A673 (cell line): ENCODE measurements at regions not wholly inside any gene's neighbourhood (a gene's known extent, or its start where the extent isn't known, plus 50 kb on each side); places are given as distances from the start of the nearest gene placed in this dataset.

Experiments
- BruUV-seq: library from RNA; stranded (reverse); fragments of 400-500 nt; replicated peaks from 2 replicates; lab custom pipeline; 2021; lab: Mats Ljungman, UMichigan
- CTCF ChIA-PET: fragments of 300-600 bp; sonication (Branson Sonifier 250); formaldehyde crosslinking; loops from one replicate; lab custom pipeline; 2022; ENCODE audit warnings: antibody characterized with exemption; lab: Charles Lee
- POLR2A ChIA-PET: fragments of 300-600 bp; sonication (Branson Sonifier 250); formaldehyde crosslinking; loops from one replicate; lab custom pipeline; 2022; ENCODE audit warnings: antibody characterized with exemption; ENCODE audit not compliant: low non-redundant PET; lab: Charles Lee
- DNase-seq: peaks from one replicate; pipeline ENCODE4 v3.0.0-alpha.2; 2015; ENCODE audit warnings: low spot score
- H3K27ac ChIP-seq: fragments of 200-600 bp; sonication (generic); 2 replicates; pipeline ENCODE4 v1.5.1; 2016; ENCODE audit warnings: mixed run types, low read depth, mild to moderate bottlenecking, mixed read lengths, antibody characterized with exemption, low read length; ENCODE audit not compliant: poor library complexity, severe bottlenecking
- H3K27me3 ChIP-seq: fragments of 200-600 bp; sonication (generic); replicated peaks from 2 replicates; pipeline ENCODE4 v1.6.1; 2017; ENCODE audit warnings: mixed run types, low read depth, mild to moderate bottlenecking, mixed read lengths, antibody characterized with exemption, low read length; ENCODE audit not compliant: insufficient read depth, poor library complexity
- H3K36me3 ChIP-seq: fragments of 200-600 bp; sonication (generic); 2 replicates; pipeline ENCODE4 v1.6.1; 2016; ENCODE audit warnings: mixed run types, mild to moderate bottlenecking, mixed read lengths, antibody characterized with exemption, low read length; ENCODE audit not compliant: insufficient read depth, poor library complexity, severe bottlenecking
- H3K4me1 ChIP-seq: fragments of 200-600 bp; sonication (generic); 2 replicates; pipeline ENCODE4 v1.6.1; 2017; ENCODE audit warnings: mixed run types, mild to moderate bottlenecking, mixed read lengths, antibody characterized with exemption, low read length; ENCODE audit not compliant: insufficient read depth, poor library complexity, severe bottlenecking
- H3K4me3 ChIP-seq: fragments of 200-600 bp; sonication (generic); 2 replicates; pipeline ENCODE4 v1.5.1; 2016; ENCODE audit warnings: low read depth, mixed run types, mild to moderate bottlenecking, mixed read lengths, low read length; ENCODE audit not compliant: poor library complexity, severe bottlenecking
- H3K9me3 ChIP-seq: fragments of 200-600 bp; sonication (generic); 2 replicates; pipeline ENCODE4 v1.6.1; 2016; ENCODE audit warnings: mixed run types, low read depth, mild to moderate bottlenecking, mixed read lengths, antibody characterized with exemption, low read length; ENCODE audit not compliant: poor library complexity, severe bottlenecking
- CTCF ChIP-seq: fragments of 300-800, 200-600 bp; sonication (generic); conservative IDR thresholded peaks from 2 replicates; pipeline ENCODE4 v1.5.1; 2017; ENCODE audit warnings: low read depth, mild to moderate bottlenecking, antibody characterized with exemption, low read length, moderate library complexity, mixed read lengths
- EZH2 ChIP-seq: fragments of 200-600 bp; sonication (generic); IDR thresholded peaks from 2 replicates; pipeline ENCODE4 v1.6.1; 2017; ENCODE audit warnings: borderline replicate concordance, low read depth, mild to moderate bottlenecking, mixed read lengths, antibody characterized with exemption, low read length; ENCODE audit not compliant: poor library complexity, severe bottlenecking
- intact Hi-C: fragments of 100-400 bp; cut with micrococcal nuclease; formaldehyde crosslinking; loops from one replicate; pipeline ENCODE4 v1.10.0; 2022; ENCODE audit not compliant: unreplicated experiment

- Histone ChIP-seq H3K4me3 (no peak overlapping the region), H3K9me3 (no peaks in the 10 kb centered on the region), H3K27me3 (no peaks in the 10 kb centered on the region), H3K27ac (no peak overlapping the region), H3K4me1 (no peaks in the 10 kb centered on the region), H3K36me3 (no peaks in the 10 kb centered on the region)
- CTCF ChIA-PET = no interaction called here
- intact Hi-C loops = no loop called here
- DNase-seq = no peak
- BruUV-seq = no TSS peak
- no peak for TF ChIP-seq EZH2
- no peak for TF ChIP-seq CTCF
- POLR2A ChIA-PET = interaction anchor here (0.5 kb wide), 1 partner anchor 429 kb away, joined by 3 read pairs; no protein-coding TSS in a partner anchor
Measured at GRCh38 chr1:89466307-89466930, 58.2 kb upstream of the LRRC8B start.

GRCh38 chr1:89472253-89472652 lies 52.4 kb upstream of the LRRC8B start:
- Histone ChIP-seq H3K4me3 (no peak overlapping the region), H3K27ac (no peak overlapping the region), H3K27me3 (no peaks in the 10 kb centered on the region), H3K4me1 (no peaks in the 10 kb centered on the region), H3K9me3 (no peaks in the 10 kb centered on the region), H3K36me3 (no peaks in the 10 kb centered on the region)
- TF ChIP-seq EZH2 (no peak), CTCF (no peak)
- intact Hi-C loops = no loop called here
- no TSS peak for BruUV-seq
- ChIA-PET POLR2A (no interaction called here), CTCF (no interaction called here)
- no peak for DNase-seq

GRCh38 chr1:89472886-89473417 lies 51.7 kb upstream of the LRRC8B start:
- intact Hi-C loops = no loop called here
- Histone ChIP-seq H3K27ac (no peak overlapping the region), H3K36me3 (no peaks in the 10 kb centered on the region), H3K27me3 (no peaks in the 10 kb centered on the region), H3K4me1 (no peaks in the 10 kb centered on the region), H3K4me3 (no peak overlapping the region), H3K9me3 (no peaks in the 10 kb centered on the region)
- ChIA-PET POLR2A (no interaction called here), CTCF (no interaction called here)
- BruUV-seq = no TSS peak
- no peak for DNase-seq
- TF ChIP-seq CTCF (no peak), EZH2 (no peak)
